HepG2 (cell line): ENCODE measurements at regions not wholly inside any gene's neighbourhood (a gene's known extent, or its start where the extent isn't known, plus 50 kb on each side); places are given as distances from the start of the nearest gene placed in this dataset.

ENCODE experiments used
- ATAC-seq: fragments of 200-7000 bp; cut with Tn5 transposase; 3 replicates; pipeline ENCODE4 v1.9.1; 2020; ENCODE audit warnings: mild to moderate bottlenecking, moderate library complexity
- BruUV-seq: library from RNA; stranded (reverse); fragments of 400-500 nt; replicated peaks from 2 replicates; lab custom pipeline; 2021; lab: Mats Ljungman, UMichigan
- CTCF ChIA-PET: fragments of 300-600 bp; formaldehyde crosslinking; extraction: SDS; loops from one replicate; lab custom pipeline; 2021; ENCODE audit warnings: low total read pairs, inconsistent platforms, low intra/inter-chr PET ratio; lab: Yijun Ruan, JAX
- POLR2A ChIA-PET: fragments of 350-600 bp; sonication (Branson Sonifier 250); formaldehyde crosslinking; loops from one replicate; lab custom pipeline; 2020; ENCODE audit warnings: antibody characterized with exemption, inconsistent platforms; lab: Yijun Ruan, JAX
- DNase-seq: peaks from one replicate; pipeline ENCODE4 v3.0.0-alpha.2; 2015; ENCODE audit warnings: low spot score
- FAIRE-seq: peaks from 3 replicates; lab custom pipeline; 2011; peaks lifted over from hg19 to GRCh38; lab: Jason Lieb, UNC
- H2AFZ ChIP-seq: one replicate; pipeline ENCODE4 v1.6.1; 2011; ENCODE audit warnings: low read length, inconsistent platforms
- H3K27ac ChIP-seq: fragments of 300-600 bp; 3 replicates; pipeline ENCODE4 v1.8.0; 2011; ENCODE audit warnings: mixed run types, mild to moderate bottlenecking, mixed read lengths, low read length, inconsistent platforms; ENCODE audit not compliant: insufficient read depth; ENCODE audit errors: extremely low read length
- H3K27me3 ChIP-seq, 2 experiments: fragments of 200-600 bp in 1 of 2; 2 replicates in 1 of 2; 3 replicates in 1 of 2; pipeline versions ENCODE4 v1.6.0 to v1.8.0; 2011; ENCODE audit warnings: low read length in 2 of 2, mild to moderate bottlenecking in 2 of 2, moderate library complexity in 2 of 2, inconsistent platforms in 1 of 2; ENCODE audit not compliant: insufficient read depth in 2 of 2, control insufficient read depth in 1 of 2
- H3K36me3 ChIP-seq, 2 experiments: fragments of 200-600 bp in 1 of 2; replicated peaks in 1 of 2; 2 replicates in 1 of 2; 3 replicates in 1 of 2; pipeline versions ENCODE4 v1.5.1 to v1.8.0; 2011; ENCODE audit warnings: low read length in 2 of 2, inconsistent platforms in 1 of 2; ENCODE audit not compliant: insufficient read depth in 2 of 2, control insufficient read depth in 1 of 2
- H3K4me1 ChIP-seq: 2 replicates; pipeline ENCODE4 v1.5.1; 2012; ENCODE audit warnings: low read length, inconsistent platforms; ENCODE audit not compliant: insufficient read depth
- H3K4me2 ChIP-seq: 2 replicates; pipeline ENCODE4 v1.6.0; 2011; ENCODE audit warnings: low read depth, low read length, inconsistent platforms
- H3K4me3 ChIP-seq, 3 experiments: fragments of 200-600 bp in 1 of 3; sonication (generic), shearing (Covaris generic) in 1 of 3; replicated peaks in 1 of 3; 2 replicates each; pipeline ENCODE4 v1.5.1; 2011 to 2016; ENCODE audit warnings: low read length in 3 of 3, inconsistent platforms in 2 of 3, low read depth in 2 of 3, mild to moderate bottlenecking in 2 of 3, control low read depth in 1 of 3, mixed read lengths in 1 of 3; ENCODE audit not compliant: insufficient read depth in 1 of 3
- H3K79me2 ChIP-seq: one replicate; pipeline ENCODE4 v1.6.1; 2011; ENCODE audit warnings: low read length, inconsistent platforms; ENCODE audit not compliant: insufficient read depth
- H3K9ac ChIP-seq: 2 replicates; pipeline ENCODE4 v1.6.0; 2011; ENCODE audit warnings: mild to moderate bottlenecking, low read depth, low read length, inconsistent platforms; ENCODE audit not compliant: insufficient read depth
- H3K9me3 ChIP-seq: 2 replicates; pipeline ENCODE4 v1.5.1; 2012; ENCODE audit warnings: mild to moderate bottlenecking, low read length
- H4K20me1 ChIP-seq: 2 replicates; pipeline ENCODE4 v1.6.0; 2011; ENCODE audit warnings: inconsistent platforms, mild to moderate bottlenecking, low read length, moderate library complexity; ENCODE audit not compliant: insufficient read depth
- ARHGAP35 ChIP-seq: sonication (generic); formaldehyde crosslinking; IDR thresholded peaks from 2 replicates; pipeline ENCODE4 v1.9.0; 2022; ENCODE audit warnings: mild to moderate bottlenecking, inconsistent platforms, moderate library complexity, missing genetic modification reagents, borderline replicate concordance
- CC2D1A ChIP-seq: sonication (generic); formaldehyde crosslinking; IDR thresholded peaks from 2 replicates; pipeline ENCODE4 v1.8.1; 2023; ENCODE audit warnings: mild to moderate bottlenecking, missing genetic modification reagents
- HMGXB4 ChIP-seq, 2 experiments: sonication (generic) in 1 of 2; formaldehyde crosslinking in 1 of 2; IDR thresholded peaks; 2 replicates each; pipeline versions ENCODE4 v1.4.0 to v1.6.1; 2018 to 2020; ENCODE audit warnings: missing genetic modification reagents in 2 of 2, borderline replicate concordance in 1 of 2, low read depth in 1 of 2, mild to moderate bottlenecking in 1 of 2, missing biosample characterization in 1 of 2
- HNRNPUL1 ChIP-seq: fragments of 200-400 bp; formaldehyde crosslinking; IDR thresholded peaks from 2 replicates; pipeline ENCODE4 v1.6.1; 2017; ENCODE audit warnings: low read depth, mild to moderate bottlenecking, low read length, moderate library complexity
- ZBTB39 ChIP-seq: sonication (generic); formaldehyde crosslinking; IDR thresholded peaks from 2 replicates; pipeline ENCODE4 v1.5.0; 2020; ENCODE audit warnings: missing genetic modification reagents
- ZHX2 ChIP-seq, 2 experiments: sonication (generic) in 1 of 2; formaldehyde crosslinking in 1 of 2; IDR thresholded peaks; 2 replicates each; pipeline versions ENCODE4 v1.6.1 to v1.9.0; 2014 to 2022; ENCODE audit warnings: antibody characterized with exemption in 1 of 2, borderline replicate concordance in 1 of 2, inconsistent platforms in 1 of 2, low read depth in 1 of 2, missing genetic modification reagents in 1 of 2
- ZNF10 ChIP-seq: sonication (generic); formaldehyde crosslinking; IDR thresholded peaks from 2 replicates; pipeline ENCODE4 v1.4.0; 2020; ENCODE audit warnings: mild to moderate bottlenecking, low read depth, missing genetic modification reagents, borderline replicate concordance
- ZNF468 ChIP-seq: sonication (generic); formaldehyde crosslinking; IDR thresholded peaks from 2 replicates; pipeline ENCODE4 v1.8.0; 2022; ENCODE audit warnings: mild to moderate bottlenecking, moderate library complexity, missing genetic modification reagents
- ZNF562 ChIP-seq: sonication (generic); formaldehyde crosslinking; IDR thresholded peaks from 2 replicates; pipeline ENCODE4 v1.8.0; 2022; ENCODE audit warnings: missing genetic modification reagents, borderline replicate concordance
- WGBS: methylation state at CpG from one replicate; pipeline ENCODE4 v1.1.6; 2017; ENCODE audit warnings: low lambda C conversion rate; 5-methylcytosine and 5-hydroxymethylcytosine counted together
- in situ Hi-C: cut with HindIII; loops from 2 replicates; pipeline ENCODE4 v1.10.0; 2017; ENCODE audit warnings: low pct_unique_long_range_greater_than_20kb; ENCODE audit not compliant: extremely low pct_ligation_motif_present
- intact Hi-C: fragments of 100-400 bp; cut with micrococcal nuclease; formaldehyde crosslinking; loops from one replicate; pipeline ENCODE4 v1.10.0; 2022; ENCODE audit not compliant: unreplicated experiment
- TF ChIP-seq, protein P1 (sequence below): sonication (generic); formaldehyde crosslinking; IDR thresholded peaks from 2 replicates; pipeline ENCODE4 v1.4.0; 2020; ENCODE audit warnings: mild to moderate bottlenecking, missing genetic modification reagents

- Histone ChIP-seq H3K27ac (no peak overlapping the region), H3K4me1 (no peaks in the 10 kb centered on the region), H3K9ac (no peak overlapping the region), H3K79me2 (no peaks in the 10 kb centered on the region), H3K27me3 (no peaks in the 10 kb centered on the region), H3K4me2 (no peak overlapping the region), H4K20me1 (no peaks in the 10 kb centered on the region), H2AFZ (no peak overlapping the region), H3K4me3 (no peak overlapping the region), H3K9me3 (peaks cover 16% of the 10 kb centered on the region; the same call in 1 of the 2 replicates), H3K36me3 (no peaks in the 10 kb centered on the region)
- in situ Hi-C loops, result no loop called here
- CTCF ChIA-PET, result no interaction called here
- 0% methylated on average over 2 of the region's 2 CpGs for WGBS
- POLR2A ChIA-PET, result no interaction called here
- intact Hi-C loops, result no loop called here
- ATAC-seq (no peak), FAIRE-seq (no peak), DNase-seq (no peak)
- no TSS peak for BruUV-seq
- TF ChIP-seq ZNF562 (CRISPR knock-in tag) (no peak), CC2D1A (CRISPR knock-in tag) (no peak), HMGXB4 (CRISPR knock-in tag; IDR thresholded peaks at IDR 0.05; ENCODE audit: borderline replicate concordance in 1 of 2, low read depth in 1 of 2) (no peak), ZBTB39 (CRISPR knock-in tag) (no peak), ZNF10 (CRISPR knock-in tag) (no peak), ZNF468 (no peak), HNRNPUL1 (no peak), ZHX2 (IDR thresholded peaks at IDR 0.05; ENCODE audit: low read depth) (no peak), ZHX2 (CRISPR knock-in tag; IDR thresholded peaks at IDR 0.05; ENCODE audit: borderline replicate concordance) (no peak), ARHGAP35 (no peak)
- TF ChIP-seq, protein P1, sequence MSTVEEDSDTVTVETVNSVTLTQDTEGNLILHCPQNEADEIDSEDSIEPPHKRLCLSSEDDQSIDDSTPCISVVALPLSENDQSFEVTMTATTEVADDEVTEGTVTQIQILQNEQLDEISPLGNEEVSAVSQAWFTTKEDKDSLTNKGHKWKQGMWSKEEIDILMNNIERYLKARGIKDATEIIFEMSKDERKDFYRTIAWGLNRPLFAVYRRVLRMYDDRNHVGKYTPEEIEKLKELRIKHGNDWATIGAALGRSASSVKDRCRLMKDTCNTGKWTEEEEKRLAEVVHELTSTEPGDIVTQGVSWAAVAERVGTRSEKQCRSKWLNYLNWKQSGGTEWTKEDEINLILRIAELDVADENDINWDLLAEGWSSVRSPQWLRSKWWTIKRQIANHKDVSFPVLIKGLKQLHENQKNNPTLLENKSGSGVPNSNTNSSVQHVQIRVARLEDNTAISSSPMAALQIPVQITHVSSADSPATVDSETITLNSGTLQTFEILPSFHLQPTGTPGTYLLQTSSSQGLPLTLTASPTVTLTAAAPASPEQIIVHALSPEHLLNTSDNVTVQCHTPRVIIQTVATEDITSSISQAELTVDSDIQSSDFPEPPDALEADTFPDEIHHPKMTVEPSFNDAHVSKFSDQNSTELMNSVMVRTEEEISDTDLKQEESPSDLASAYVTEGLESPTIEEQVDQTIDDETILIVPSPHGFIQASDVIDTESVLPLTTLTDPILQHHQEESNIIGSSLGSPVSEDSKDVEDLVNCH (CRISPR knock-in tag), result no peak
These were observed 370.8 kb downstream of the TMEM182 start for GRCh38 chr2:103132536-103133217.
